ENCODE measurements at regions not wholly inside any gene's neighbourhood (a gene's known extent, or its start where the extent isn't known, plus 50 kb on each side); places are given as distances from the start of the nearest gene placed in this dataset.
"Not testable (repeated sequence)": the region's sequence is repeated elsewhere in the genome, so short reads cannot be mapped to it uniquely, and the experiment has no call there.

- 82 to 90% methylated on average over 2 to 5 of the region's 23 CpGs for WGBS, 2 donors
- intact Hi-C loops (cut with DNase I; ENCODE audit: low total_unique reads); DNase-seq: not testable (repeated sequence)
Observed at GRCh38 chr14:105720852-105721601, 194.6 kb downstream of the TMEM121 start.

DNA sequence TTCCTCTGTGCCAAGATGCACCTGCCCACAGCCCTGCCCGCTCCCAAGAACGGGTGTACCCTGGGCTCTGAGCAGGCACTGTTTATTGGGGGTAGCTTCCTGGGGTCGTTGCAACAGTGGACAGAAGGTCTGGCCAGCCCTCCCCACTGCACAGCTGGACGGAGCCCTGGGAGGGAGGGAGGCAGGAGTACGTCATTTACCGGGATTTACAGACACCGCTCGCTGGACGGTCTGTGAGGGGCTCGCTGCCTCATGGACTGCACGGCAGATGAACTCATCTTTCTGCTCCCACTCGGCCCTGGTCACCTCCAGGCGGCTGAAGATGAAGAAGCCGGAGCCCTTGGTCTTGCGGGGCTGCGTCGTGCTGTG is 195.2 kb downstream of the TMEM121 start:
- H3K27me3 ChIP-seq; H3K4me1 ChIP-seq; intact Hi-C loops (cut with DNase I; ENCODE audit: low total_unique reads); H3K27ac ChIP-seq; H3K9me3 ChIP-seq; H3K36me3 ChIP-seq (ENCODE audit: low read depth, missing control alignments); H3K4me3 ChIP-seq; DNase-seq: not testable (repeated sequence)
- 73% methylated on average over 4 of the region's 17 CpGs; no CpG with 5 or more reads in 1 of the 2 donors for WGBS, 2 donors

More at GRCh38 chr14:105720852-105721601, 194.6 kb downstream of the TMEM121 start:
- H3K9me3 ChIP-seq; H3K4me3 ChIP-seq; H3K4me1 ChIP-seq; H3K27me3 ChIP-seq; H3K27ac ChIP-seq; H3K36me3 ChIP-seq (ENCODE audit: low read depth, missing control alignments): not testable (repeated sequence)

DNA sequence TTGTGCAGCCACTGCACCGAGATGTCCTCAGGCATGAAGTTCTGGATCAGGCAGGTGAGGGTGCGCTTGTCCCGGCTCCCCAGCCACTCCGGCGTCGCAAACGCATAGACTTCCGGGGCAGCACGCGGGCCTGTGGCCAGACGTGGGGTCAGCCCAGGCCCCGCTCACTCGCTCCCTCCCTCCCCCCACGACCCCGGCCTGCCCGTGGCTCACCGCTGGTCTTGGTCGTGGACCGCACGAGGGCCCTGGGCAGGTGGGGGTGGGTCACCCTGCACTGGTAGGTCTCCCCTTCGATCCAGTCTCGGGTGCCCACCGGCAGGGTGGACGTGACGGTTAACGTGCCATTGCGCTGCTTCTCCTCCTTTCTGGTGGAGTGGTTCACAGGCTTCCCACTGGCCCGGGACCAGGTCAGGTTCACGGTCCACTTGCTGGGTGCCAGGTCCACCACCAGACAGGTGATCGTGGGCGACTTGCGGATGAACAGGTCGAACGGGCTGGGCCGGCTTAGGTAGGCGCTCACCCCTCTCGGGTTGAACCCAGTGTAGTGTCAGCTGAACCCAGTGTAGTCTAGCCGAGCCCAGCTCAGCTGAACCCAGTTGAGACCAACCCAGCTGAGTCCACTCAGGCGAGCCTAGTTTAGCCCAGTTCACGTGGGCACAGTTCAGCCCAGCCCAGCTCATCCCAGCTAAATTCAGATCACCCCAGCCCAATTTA is 195.8 kb downstream of the TMEM121 start:
- intact Hi-C loops (cut with DNase I; ENCODE audit: low total_unique reads), result not testable (repeated sequence)

DNA sequence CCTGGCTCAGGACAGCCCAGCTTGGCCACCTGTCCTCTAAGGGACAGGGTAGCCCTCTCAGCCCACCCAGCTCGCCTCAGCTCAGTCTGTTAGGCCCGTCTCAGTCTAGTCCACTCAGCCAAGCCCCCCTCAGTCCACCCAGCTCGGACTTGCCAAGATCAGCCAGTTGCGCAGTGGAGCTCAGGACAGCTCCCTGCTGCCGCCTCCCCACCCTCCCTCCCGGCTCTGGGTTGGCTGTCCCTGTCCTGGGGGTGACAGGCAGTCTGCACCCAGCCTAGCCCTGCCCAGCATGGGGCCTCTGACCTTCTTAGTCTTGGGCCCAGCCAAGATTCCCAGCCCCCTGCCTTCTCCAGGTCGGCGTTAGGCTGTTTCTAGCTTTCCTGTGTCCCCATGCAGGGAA is 196.9 kb downstream of the TMEM121 start:
- intact Hi-C loops (cut with DNase I; ENCODE audit: low total_unique reads); H3K4me3 ChIP-seq; H3K4me1 ChIP-seq; H3K27me3 ChIP-seq; H3K27ac ChIP-seq; DNase-seq; H3K9me3 ChIP-seq; H3K36me3 ChIP-seq (ENCODE audit: low read depth, missing control alignments): not testable (repeated sequence)
- WGBS, 2 donors, result 100% methylated on average over 2 of the region's 8 CpGs; no CpG with 5 or more reads in 1 of the 2 donors

More for the DNA sequence above, 195.8 kb downstream of the TMEM121 start:
- not testable (repeated sequence) for H3K9me3 ChIP-seq; H3K4me3 ChIP-seq; H3K36me3 ChIP-seq (ENCODE audit: low read depth, missing control alignments); H3K27ac ChIP-seq; H3K4me1 ChIP-seq; H3K27me3 ChIP-seq; DNase-seq
- WGBS, 2 donors, result 93 to 100% methylated on average over 7 to 33 of the region's 40 CpGs

DNA sequence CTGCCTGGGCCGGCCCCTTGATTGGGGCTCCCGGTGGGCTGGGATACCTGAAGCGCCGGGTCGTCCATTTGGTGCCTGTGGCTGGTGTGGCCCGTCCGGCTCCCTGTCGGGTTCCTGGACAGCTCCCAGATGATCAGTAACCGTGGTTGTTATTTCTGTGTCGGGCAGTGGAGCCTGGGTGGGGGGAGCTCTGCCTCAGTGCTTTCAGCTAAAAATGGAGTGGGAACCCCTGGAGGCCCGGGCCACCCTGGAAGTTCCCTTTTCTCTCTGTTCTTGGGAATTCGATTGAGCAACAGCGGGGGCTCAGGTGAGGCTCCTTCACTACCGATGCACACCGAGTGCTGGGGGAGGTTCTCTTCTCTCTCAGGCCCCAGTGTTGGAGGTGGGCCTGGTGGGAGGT is 197.4 kb downstream of the TMEM121 start:
- DNase-seq; H3K9me3 ChIP-seq; intact Hi-C loops (cut with DNase I; ENCODE audit: low total_unique reads); H3K4me1 ChIP-seq; H3K27ac ChIP-seq; H3K4me3 ChIP-seq; H3K36me3 ChIP-seq (ENCODE audit: low read depth, missing control alignments); H3K27me3 ChIP-seq: not testable (repeated sequence)
- 75 to 91% methylated on average over 2 to 15 of the region's 15 CpGs for WGBS, 2 donors

GRCh38 chr14:105729825-105730368 is 203.5 kb downstream of the TMEM121 start:
- H3K27ac ChIP-seq; DNase-seq; intact Hi-C loops (cut with DNase I; ENCODE audit: low total_unique reads); H3K36me3 ChIP-seq (ENCODE audit: low read depth, missing control alignments); H3K4me1 ChIP-seq; H3K9me3 ChIP-seq; H3K27me3 ChIP-seq; H3K4me3 ChIP-seq: not testable (repeated sequence)
- 73 to 74% methylated on average over 8 of the region's 8 CpGs for WGBS, 2 donors

GRCh38 chr14:105730731-105731130 is 204.3 kb downstream of the TMEM121 start:
- intact Hi-C loops (cut with DNase I; ENCODE audit: low total_unique reads); DNase-seq; H3K4me3 ChIP-seq; H3K4me1 ChIP-seq; H3K27ac ChIP-seq; H3K9me3 ChIP-seq; H3K27me3 ChIP-seq; H3K36me3 ChIP-seq (ENCODE audit: low read depth, missing control alignments): not testable (repeated sequence)
- WGBS, 2 donors, result 54 to 71% methylated on average over 7 of the region's 7 CpGs

DNA sequence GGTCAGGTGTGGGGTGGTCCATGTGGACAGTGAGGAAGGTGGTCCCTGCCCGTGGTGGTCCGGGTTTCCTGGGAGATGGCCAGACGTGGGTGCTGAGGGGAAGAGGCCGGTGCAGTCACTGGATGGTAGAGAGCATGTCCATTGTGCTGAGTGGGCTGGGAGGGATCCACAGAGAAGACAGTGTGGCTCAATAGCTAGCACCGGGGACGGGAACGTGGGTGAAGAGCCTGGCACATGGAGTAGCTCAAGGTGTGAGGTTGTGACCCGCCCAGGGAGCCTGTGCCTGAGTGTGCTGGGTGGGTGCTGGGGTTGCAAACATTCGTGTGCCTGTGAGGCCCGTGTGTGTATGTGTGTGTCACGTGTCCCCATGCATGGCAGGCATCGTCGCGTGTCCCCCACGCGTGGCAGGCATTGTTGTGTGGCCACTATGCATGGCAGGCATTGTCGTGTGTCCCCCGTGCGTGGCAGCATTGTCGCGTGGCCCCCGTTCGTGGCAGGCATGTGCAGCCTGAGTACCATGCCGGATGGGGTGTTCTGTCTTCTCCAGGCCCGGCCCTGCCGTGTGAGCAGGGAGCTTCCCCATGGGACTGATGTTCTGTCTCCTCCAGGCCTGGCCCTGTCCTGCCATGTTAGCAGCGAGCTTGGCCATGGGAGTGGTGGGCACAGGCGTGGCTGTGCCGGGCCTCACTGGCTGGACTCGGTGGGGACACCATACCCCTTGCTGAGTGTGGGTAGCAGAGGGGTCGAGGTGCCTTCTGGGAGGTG is 205.0 kb downstream of the TMEM121 start:
- H3K4me3 ChIP-seq; H3K27ac ChIP-seq; H3K36me3 ChIP-seq (ENCODE audit: low read depth, missing control alignments); H3K4me1 ChIP-seq; H3K27me3 ChIP-seq; H3K9me3 ChIP-seq; intact Hi-C loops (cut with DNase I; ENCODE audit: low total_unique reads); DNase-seq: not testable (repeated sequence)
- WGBS, 2 donors, result 81 to 82% methylated on average over 10 to 31 of the region's 31 CpGs

All from testis (tissue), 2 donors.